ENCODE measurements at regions not wholly inside any gene's neighbourhood (a gene's known extent, or its start where the extent isn't known, plus 50 kb on each side); places are given as distances from the start of the nearest gene placed in this dataset.

DNA sequence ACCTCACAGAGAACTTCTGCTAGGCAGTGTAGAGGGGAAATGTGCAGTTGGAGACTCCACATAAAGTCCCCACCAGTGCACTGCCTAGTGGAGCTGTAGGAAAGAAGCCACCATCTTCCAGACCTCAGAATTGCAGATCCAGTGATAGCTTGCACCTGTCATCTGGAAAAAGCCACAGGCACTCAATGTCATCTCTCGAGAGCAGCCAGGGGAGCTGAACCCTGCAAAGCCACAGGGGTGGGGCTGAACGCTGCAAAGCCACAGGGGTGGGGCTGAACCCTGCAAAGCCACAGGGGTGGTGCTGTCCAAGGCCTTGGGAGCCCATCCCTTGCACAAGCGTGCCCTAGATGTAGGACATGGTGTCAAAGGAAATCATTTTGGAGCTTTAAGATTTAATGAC, 1226.3 kb downstream of the PCDH7 start:
- TF ChIP-seq GATA2 (IDR thresholded peaks at IDR 0.05; ENCODE audit: low read depth, low read length) (no peak), GATA3 (IDR thresholded peaks at IDR 0.05; ENCODE audit: low read depth, low read length) (no peak)

Data from SH-SY5Y (cell line).